Activated CD8-positive, alpha-beta memory T cell treated with anti-CD3 and anti-CD28 coated beads for 1 hour (primary cell): ENCODE measurements at regions not wholly inside any gene's neighbourhood (a gene's known extent, or its start where the extent isn't known, plus 50 kb on each side); places are given as distances from the start of the nearest gene placed in this dataset.

Source experiments
- DNase-seq, 2 donors: peaks; one replicate each; pipeline ENCODE4 v3.0.0-alpha.2; 2020; ENCODE audit warnings: low read depth in 1 of 2; ENCODE audit errors: extremely low read depth in 1 of 2

DNA sequence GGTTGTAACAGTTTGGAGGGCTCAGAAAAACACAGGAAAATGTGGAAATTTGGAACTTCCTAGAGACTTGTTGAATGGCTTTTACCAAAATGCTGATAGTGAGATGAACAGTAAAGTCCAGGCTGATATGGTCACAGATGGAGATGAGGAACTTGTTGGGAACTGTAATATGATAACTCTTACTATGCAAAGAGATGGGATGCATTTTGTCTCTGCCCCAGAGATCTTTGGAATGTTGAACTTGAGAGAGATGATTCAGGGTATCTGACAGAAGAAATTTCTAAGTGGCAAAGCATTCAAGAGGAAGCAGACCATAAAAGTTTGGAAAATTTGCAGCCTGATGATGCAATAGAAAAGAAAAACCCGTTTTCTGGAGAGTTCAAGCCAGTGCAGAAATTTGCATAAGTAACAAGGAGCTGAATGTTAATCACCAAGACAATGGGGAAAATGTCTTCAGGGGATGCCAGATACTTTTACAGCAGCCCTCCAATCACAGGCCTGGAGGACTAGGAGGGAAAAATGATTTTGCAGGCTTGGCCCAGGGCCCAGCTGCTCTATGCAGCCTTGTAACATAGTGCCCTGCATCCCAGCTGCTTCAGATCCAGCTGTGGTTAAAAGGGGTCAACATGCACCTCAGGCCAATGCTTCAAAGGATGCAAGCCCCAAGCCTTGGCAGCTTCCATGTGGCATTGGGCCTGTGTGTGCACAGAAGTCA is 572.7 kb upstream of the ATP2B1 start:
- DNase-seq = no peak

DNA sequence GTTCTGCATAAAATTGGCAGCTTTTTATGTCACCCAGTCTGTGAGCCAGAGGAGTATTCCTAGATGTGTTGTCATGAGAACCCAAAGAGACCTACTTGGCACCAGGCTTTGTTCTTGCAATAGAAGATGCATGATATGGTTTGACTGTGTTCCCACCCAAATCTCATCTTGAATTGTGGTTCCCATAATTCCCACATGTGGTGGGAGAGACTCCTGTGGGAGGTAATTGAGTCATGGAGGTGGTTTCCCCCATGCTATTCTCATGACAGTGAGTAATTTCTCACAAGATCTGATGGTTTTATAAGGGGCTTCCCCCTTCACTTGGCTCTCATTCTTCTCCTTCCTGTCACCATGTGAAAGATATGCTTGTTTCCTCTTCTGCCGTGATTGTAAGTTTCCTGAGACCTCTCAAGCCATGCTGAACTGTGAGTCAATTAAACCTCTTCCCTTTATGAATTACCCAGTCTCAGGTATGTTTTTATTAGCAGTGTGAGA is 572.0 kb upstream of the ATP2B1 start:
- DNase-seq = no peak

DNA sequence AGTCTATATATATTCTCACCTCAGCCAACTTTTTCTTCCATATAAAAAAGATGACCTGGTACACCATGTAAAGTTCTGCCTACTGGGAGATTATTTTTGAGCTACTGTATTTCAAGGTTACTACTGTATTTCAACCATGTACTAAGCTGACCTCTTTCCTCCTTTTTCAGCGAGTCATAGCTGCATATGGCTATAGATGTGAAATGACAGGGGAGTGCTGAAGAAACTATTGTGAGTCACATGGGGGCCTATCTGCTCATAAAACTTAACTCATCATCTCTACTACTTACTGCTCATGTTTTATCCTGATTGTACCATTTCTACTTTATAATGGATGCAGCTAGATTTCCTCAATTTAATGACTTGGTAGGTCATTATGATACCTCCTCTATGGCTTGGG is 571.4 kb upstream of the ATP2B1 start:
- no peak for DNase-seq

DNA sequence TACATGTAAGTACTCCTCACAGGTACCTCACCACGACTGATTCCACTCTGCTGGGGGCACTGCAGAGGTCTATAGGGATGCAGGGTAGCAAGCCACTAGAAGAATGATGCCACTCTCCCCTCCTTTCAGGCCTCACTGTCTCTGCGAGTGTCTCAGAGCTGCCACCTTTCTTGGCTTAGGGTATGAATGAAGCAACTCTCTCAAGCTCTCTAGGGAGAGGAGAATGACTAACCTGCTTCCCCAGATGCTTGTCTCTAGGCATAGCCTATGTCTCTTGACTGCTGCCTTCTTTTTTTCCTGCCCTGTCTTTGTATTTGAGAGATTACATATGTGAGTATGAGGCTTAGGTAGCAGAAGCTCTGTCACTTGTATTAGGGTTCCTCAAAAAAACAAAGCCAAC is 566.5 kb upstream of the ATP2B1 start:
- no peak for DNase-seq

DNA sequence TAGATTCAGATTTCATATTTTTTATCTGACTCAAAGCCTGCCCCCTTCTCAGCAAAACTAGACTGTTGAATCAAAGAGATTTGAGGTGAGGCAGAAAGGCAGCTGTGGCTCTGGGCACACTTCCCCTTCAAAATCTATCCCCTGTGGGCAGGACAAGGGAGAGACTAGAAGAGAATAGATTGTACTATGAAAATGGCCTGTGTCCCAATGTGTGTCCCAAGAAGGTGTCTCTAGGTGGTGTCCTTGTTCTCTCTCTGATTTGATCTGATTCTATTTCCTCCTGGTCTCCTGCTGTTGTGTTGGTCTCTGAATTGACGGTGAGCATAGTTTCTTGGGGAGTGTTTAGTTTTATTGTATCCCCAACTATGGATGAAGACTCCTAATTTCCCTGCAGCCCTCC is 565.8 kb upstream of the ATP2B1 start:
- no peak for DNase-seq

DNA sequence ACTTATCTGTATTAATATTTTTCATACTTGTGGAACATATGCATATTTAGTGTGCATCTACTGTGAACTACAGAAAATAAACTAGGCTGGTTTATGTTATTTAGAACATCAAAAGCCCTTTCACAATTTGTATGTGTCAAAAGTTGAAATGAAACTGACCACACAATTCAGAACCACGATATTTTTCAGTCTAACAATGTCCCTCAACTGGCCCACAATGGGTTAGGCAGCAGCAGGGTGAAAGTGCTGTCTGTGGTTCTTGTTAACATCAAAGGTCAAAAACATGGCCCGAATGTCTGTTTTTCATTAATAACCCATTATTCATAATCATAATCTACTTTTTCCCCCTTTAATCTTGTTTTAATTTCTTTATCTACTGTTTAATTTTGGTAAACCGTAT is 559.9 kb upstream of the ATP2B1 start:
- no peak for DNase-seq

DNA sequence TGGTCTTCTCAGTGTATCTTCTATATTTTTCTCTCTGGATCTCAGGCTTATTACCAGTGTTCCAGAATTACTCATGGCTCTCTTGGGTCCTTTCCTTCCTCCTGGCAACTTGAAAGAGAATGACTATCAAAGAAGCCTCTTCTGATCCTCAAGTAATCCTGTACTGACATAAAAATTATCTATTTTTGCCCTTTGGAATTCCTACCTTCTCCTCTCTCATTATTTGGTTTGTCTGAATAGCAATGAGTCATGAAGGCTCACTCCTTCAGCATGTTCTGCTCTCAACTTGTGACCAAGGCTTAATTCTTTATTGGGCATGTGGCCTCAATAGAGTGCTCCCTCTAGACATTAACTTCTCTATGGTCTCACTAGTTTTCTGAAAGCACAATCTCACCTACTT is 553.6 kb upstream of the ATP2B1 start:
- no peak for DNase-seq

DNA sequence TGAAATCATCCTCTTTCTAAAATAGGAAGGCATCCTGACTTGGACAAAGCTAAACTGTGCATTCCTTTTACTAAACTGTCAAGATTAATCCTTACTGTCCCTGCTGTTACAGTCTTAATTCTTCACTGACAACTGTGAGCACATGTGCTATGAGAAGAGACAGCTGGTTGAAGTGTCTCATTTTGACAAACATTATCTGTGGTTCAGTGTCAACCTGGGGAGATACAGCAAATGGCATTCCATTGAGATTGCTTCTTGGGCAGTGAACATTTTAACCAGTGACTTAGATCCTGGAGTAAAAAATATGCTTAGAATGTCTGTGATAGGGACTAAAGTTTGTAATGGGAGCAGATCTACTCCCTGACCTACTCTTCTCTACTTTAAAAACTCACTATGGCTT is 552.6 kb upstream of the ATP2B1 start:
- no peak for DNase-seq

DNA sequence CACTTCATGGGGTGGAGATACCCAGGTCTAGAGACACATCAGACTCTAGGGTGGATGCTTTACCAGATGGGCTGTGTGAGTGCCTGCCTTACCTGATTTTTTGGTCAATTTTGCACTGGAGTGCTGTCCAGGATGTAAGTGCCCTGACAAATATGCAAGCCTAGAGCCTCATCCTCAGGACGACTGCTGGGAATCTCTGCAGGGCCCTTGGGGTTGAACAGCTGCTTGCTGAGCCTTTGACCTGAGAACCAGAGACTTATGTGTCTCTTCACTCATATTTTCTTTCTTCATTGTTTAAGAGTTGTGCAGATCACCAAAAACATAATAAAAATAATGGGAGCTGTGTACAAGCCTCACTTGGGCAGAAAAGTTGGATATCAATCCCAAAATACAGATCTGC is 551.5 kb upstream of the ATP2B1 start:
- no peak for DNase-seq

DNA sequence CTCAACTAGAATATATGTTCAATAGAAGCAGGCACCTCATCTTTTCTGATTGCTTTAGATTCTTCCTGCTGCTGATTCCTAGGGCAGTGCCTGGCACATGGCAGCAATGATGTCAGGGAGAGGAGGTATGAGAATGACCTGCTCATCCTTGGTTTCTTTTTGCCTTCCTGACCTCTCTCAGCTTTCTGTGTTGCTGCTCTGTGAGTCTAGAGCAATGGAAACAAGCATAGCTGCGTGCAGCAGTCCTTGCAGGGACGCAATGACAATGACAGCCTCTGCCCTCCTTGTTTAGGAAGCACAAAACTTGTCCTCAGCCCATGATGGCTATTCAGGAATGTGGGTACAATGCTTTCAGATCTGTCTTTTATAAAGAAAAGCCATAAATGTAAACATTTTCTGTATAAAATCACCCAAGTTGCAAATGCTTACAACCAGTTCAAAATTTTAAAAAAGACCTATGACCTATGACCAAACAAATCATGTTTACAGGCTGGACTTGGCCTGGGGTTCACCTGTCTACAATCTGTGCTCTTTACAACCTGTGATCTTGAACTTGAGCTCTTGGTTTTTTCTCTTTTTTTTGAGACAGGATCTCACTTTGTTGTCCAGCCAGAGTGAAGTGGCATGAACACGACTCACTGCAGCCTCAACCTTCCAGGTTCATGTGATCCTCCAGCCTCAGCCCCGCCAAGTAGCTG is 549.4 kb upstream of the ATP2B1 start:
- no peak for DNase-seq

DNA sequence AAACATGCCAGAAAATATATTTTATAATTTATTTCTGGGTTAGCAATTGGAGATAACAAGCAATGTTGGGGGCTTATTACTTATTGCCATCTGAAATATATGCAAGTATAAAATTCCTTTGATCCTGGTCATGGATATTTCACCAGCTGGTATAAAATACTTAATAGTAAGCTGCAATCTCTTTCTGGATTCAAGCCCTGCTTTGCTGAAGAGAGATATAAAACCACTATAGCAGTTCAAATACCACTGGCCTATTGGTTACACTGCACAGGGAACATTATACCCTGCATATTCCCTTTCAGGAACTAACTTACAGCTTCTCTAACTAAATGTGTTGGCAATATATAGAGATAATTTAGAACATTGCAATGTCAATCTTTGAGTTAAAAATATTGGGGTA is 546.2 kb upstream of the ATP2B1 start:
- DNase-seq = no peak

DNA sequence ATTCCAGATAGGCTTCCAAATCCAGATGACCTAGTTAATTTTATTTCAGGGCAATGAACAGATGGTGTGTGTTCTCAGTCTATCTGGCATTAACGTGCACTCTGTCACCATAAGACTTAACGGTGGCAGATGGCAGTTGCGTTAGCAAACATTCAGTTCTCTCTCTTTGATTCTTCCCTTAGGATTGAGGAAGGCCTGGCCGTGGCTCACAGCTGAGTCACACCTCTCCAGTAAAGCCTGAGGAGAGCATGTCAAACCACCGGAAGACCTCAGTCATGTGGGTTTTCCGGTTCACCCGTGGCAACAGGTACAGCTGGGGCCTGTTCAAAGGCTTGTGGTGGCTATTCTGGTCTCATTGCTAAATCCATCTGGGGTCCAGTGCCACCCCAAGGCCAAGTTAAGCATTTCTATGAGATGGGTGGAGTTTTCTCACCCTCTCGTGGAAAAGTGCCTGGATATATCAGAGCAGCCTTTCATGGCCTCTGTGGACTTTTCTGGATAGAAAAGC is 545.1 kb upstream of the ATP2B1 start:
- DNase-seq = no peak

DNA sequence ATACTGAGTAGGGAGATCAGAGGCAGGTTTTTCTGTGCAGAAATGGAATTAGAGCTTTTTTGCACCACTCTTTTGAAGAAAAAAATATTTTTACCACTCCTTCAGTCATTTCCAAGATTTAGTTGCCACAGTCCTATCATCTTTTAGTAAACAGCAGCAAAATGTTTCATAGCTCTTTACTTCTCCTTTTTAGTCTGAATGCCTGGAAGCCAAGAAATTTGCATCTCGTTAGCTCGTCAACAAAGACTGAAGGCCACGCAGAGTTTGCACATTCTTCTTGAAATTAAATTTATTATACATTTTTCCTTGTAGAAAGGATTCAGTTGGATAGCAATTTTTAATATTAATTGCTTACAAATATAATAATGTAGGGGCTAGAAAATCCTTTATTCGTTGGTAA is 544.5 kb upstream of the ATP2B1 start:
- DNase-seq = no peak

DNA sequence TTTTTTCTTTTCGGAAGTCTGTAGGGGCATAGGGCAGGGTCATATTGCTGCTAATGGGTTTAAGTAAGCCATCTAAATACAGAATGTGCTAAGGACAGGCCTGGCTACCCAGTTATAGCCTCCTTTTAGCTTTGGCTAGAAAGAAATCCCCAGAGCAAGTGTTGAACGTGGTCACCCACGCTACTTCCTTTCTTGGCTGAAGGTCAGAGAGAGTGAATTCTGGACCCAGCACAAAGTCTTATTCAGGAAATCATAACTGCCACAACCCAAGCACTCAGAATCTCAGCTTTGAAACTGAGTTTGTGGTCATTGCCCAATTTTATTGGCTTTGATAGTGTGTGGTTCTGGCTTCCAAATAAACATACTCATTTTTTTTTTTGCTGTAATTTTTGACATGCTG is 542.1 kb upstream of the ATP2B1 start:
- no peak for DNase-seq

DNA sequence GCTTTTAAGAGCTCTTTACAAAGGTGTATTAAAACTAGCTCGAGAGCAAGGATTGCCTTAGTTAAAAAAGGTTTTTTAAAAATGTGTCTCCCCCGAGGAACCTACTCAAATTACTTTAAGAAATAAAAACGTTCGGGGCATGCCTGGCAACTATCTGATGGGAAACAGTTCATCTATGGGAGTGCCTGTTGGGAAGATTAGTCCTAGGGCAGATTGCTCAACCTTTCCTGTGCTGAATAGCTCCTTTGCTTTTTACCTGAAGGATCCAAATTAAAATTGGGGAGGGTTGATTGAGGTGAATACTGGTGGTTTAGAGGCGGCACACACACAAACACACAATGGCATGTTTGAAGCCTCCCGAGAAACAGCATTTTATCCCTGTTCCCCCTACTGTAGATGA is 541.4 kb upstream of the ATP2B1 start:
- no peak for DNase-seq

DNA sequence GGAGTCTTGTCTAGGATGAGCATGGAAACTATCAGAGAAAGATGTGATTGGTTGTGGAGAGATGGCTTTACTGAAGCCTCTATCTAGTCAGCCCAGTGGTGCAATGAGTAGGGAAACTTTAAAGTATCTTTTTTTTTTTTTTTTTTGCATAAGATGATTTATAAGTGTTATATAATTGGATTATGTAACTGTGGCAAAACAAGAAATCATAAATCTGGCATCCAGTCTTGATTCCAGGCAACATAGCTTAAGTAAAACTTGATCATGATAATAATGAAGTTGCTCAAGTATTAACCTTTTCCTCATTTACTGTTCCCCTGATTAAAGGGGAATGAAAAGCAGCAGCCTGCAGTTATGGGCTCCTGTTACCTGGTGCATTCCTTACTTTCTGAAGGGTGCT is 538.0 kb upstream of the ATP2B1 start:
- no peak for DNase-seq

DNA sequence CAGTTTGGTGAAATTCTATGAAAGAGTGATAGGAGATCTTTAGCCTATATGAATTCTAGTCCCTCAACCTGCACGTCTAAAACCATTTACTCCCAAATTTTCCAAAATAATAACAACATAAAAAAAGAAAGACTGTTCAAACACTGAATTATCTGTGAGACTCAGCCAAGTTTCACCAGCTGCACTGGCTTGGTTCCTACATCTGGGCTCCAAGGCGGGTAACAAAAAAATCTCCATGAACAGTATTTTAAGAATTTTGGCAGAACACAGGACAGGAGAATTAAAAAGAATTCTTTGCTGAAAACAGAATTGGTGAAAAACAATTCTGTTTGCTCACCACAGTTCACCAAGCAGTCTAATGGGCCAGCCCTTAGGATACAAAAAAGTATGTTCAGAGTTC is 536.8 kb upstream of the ATP2B1 start:
- no peak for DNase-seq

DNA sequence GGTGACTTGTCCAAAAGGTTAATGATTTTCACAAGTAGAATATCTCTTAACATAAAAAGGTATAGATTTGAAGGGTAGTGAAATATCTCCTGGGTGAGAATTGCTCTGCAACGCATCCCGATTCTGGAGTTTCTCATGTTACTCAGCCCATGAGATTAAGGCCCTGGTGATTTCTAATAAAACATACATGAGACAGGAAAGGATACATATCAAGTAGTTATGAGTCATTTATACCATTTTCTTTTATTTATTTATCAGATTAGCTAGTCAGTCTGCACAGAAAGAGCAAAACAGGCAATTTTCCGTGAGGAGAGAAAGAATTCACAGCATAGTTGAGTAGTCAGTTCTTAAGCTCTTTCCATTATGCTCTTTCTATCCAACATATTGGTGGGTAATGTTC is 535.6 kb upstream of the ATP2B1 start:
- no peak for DNase-seq

DNA sequence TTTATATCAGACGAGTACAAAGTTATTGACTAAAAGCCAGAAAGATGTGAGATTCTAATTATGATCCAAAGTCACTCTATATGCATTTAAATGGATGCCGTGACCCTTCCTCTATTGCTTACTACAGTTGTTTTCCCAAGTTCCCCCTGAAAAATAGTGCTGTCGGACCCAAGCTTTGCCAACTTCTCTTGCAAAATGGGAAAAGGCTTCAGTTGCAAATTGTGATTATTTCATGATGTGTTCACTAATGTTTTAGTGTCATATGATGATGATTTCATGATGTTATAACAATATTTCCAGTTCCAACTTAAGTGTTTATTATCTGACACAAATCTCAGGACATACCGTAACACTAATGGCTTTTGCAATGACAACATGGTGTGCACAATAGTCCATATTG is 534.6 kb upstream of the ATP2B1 start:
- no peak for DNase-seq

DNA sequence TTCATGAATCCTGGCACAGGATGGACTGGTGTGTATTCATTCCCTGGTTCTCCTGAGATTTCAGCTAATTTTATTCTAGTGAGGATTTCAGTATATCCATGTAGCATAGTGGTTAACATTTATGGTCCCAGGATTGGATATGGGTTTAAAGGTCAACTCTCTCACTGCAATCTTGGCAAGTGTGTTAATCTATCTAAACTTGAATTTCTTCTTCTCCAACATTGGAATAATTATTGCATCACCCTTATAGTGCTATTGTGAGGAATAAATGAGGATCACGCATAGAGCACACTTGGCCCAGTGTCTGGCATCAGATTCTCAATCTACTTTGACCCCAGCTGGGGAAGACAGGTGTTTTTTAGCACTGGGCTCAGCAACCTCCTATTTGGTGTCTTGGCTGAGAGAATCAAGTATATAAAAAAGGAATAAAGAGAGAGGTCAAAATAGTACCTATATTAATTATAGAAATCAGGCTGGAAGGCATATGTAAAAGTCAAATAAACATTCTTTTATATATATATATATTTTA is 531.2 kb upstream of the ATP2B1 start:
- DNase-seq = no peak

DNA sequence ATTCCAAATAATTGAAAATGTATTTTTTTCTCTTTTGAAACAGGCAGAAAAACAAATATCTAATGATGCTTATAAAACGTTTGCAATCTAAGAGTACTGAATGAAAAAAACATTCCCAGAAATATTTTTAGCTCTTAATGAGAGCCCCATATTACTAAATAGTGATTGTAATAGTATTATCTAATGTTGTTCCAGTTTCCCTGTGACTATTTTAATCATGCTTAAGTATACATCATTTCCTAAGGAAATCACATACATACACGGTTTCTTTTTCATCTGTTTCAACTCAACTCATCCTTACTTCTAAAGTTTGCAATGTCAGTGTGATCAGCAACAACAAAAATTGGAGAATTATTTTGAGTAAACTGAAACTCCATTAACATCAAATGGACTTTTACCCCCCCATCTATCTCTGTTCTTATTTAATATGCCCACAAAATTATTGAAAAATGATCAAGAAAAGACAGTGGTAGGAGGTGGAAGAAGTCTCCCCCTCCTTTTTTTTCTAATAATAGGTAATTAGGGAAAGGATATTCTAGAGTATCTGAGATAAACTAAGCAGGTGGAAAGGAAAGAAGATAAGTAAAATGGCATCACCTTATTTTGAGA is 530.1 kb upstream of the ATP2B1 start:
- no peak for DNase-seq

DNA sequence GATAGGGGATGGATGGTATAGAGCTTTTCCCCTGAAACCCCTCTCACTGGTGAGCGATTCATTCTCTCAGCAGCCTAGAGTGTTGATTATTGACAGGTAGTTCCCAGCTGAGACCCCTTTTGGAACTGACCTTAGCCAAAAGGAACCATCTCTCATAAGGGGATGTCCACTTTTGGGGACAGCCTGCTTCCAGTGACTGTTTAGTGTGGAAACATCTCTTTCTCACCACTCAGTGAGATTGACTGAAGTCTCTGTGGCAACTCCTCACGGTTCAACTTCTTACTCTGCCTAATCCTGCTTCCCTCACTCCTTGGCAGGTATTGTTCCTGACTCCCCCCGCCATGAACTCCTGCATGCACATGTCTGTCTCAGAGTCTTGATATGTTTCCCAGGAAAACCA is 529.2 kb upstream of the ATP2B1 start:
- DNase-seq = no peak
